ENCODE measurements at regions not wholly inside any gene's neighbourhood (a gene's known extent, or its start where the extent isn't known, plus 50 kb on each side); places are given as distances from the start of the nearest gene placed in this dataset.

- H3K9me3 ChIP-seq (ENCODE audit: control insufficient read depth in 2 of 3, insufficient read depth in 1 of 3, low read length in 3 of 3) = no peaks in the 10 kb centered on the region
- H3K4me1 ChIP-seq (ENCODE audit: control insufficient read depth in 2 of 3, insufficient read depth in 2 of 3, low read depth in 1 of 3, low read length in 3 of 3) = no peaks in the 10 kb centered on the region
- H3K4me3 ChIP-seq (ENCODE audit: low read length in 3 of 3) = no peak overlapping the region
- no peak for DNase-seq
- no peak for FAIRE-seq
- intact Hi-C loops (cut with DNase I) = no loop called here
- no peak overlapping the region for H3K27ac ChIP-seq (ENCODE audit: low read depth in 2 of 2, low read length in 2 of 2)
- no peak for TF ChIP-seq CTCF (IDR thresholded peaks at IDR 0.05; ENCODE audit: borderline replicate concordance, extremely low read depth, insufficient read depth)
- H3K27me3 ChIP-seq (ENCODE audit: control insufficient read depth, insufficient read depth, low read length) = no peaks in the 10 kb centered on the region
- no peaks in the 10 kb centered on the region for H3K36me3 ChIP-seq (ENCODE audit: control insufficient read depth in 2 of 3, insufficient read depth in 3 of 3, low read length in 3 of 3)
- no peak overlapping the region for H3K9ac ChIP-seq (ENCODE audit: low read length in 3 of 3)
These were observed 95.5 kb upstream of the LGSN start for GRCh38 chr6:63415286-63415685.

GRCh38 chr6:63418741-63419140, 99.0 kb upstream of the LGSN start:
- Histone ChIP-seq H3K36me3 (ENCODE audit: control insufficient read depth in 2 of 3, insufficient read depth in 3 of 3, low read length in 3 of 3) (no peaks in the 10 kb centered on the region), H3K27me3 (ENCODE audit: control insufficient read depth, insufficient read depth, low read length) (no peaks in the 10 kb centered on the region), H3K27ac (ENCODE audit: low read depth in 2 of 2, low read length in 2 of 2) (no peak overlapping the region), H3K9me3 (ENCODE audit: control insufficient read depth in 2 of 3, insufficient read depth in 1 of 3, low read length in 3 of 3) (no peaks in the 10 kb centered on the region), H3K9ac (ENCODE audit: low read length in 3 of 3) (no peak overlapping the region), H3K4me3 (ENCODE audit: low read length in 3 of 3) (no peak overlapping the region), H3K4me1 (ENCODE audit: control insufficient read depth in 2 of 3, insufficient read depth in 2 of 3, low read depth in 1 of 3, low read length in 3 of 3) (no peaks in the 10 kb centered on the region)
- FAIRE-seq = no peak
- intact Hi-C loops (cut with DNase I) = no loop called here
- TF ChIP-seq CTCF (IDR thresholded peaks at IDR 0.05; ENCODE audit: borderline replicate concordance, extremely low read depth, insufficient read depth) = no peak
- DNase-seq = no peak

- TF ChIP-seq CTCF (IDR thresholded peaks at IDR 0.05; ENCODE audit: borderline replicate concordance, extremely low read depth, insufficient read depth) = no peak
- FAIRE-seq (no peak), DNase-seq (no peak)
- intact Hi-C loops (cut with DNase I) = no loop called here
- no peaks in the 10 kb centered on the region for H3K4me1 ChIP-seq (ENCODE audit: control insufficient read depth in 2 of 3, insufficient read depth in 2 of 3, low read depth in 1 of 3, low read length in 3 of 3)
- no peaks in the 10 kb centered on the region for H3K27me3 ChIP-seq (ENCODE audit: control insufficient read depth, insufficient read depth, low read length)
- H3K9me3 ChIP-seq (ENCODE audit: control insufficient read depth in 2 of 3, insufficient read depth in 1 of 3, low read length in 3 of 3) = no peaks in the 10 kb centered on the region
- H3K4me3 ChIP-seq (ENCODE audit: low read length in 3 of 3) = no peak overlapping the region
- no peak overlapping the region for H3K9ac ChIP-seq (ENCODE audit: low read length in 3 of 3)
- H3K36me3 ChIP-seq (ENCODE audit: control insufficient read depth in 2 of 3, insufficient read depth in 3 of 3, low read length in 3 of 3) = no peaks in the 10 kb centered on the region
- H3K27ac ChIP-seq (ENCODE audit: low read depth in 2 of 2, low read length in 2 of 2) = no peak overlapping the region
These were observed 104.9 kb upstream of the LGSN start for GRCh38 chr6:63424636-63425035.

- H3K4me3 ChIP-seq (ENCODE audit: low read length in 3 of 3) = no peak overlapping the region
- DNase-seq (no peak), FAIRE-seq (no peak)
- H3K27me3 ChIP-seq (ENCODE audit: control insufficient read depth, insufficient read depth, low read length) = no peaks in the 10 kb centered on the region
- no peak overlapping the region for H3K9ac ChIP-seq (ENCODE audit: low read length in 3 of 3)
- no peak overlapping the region for H3K27ac ChIP-seq (ENCODE audit: low read depth in 2 of 2, low read length in 2 of 2)
- intact Hi-C loops (cut with DNase I) = no loop called here
- no peaks in the 10 kb centered on the region for H3K36me3 ChIP-seq (ENCODE audit: control insufficient read depth in 2 of 3, insufficient read depth in 3 of 3, low read length in 3 of 3)
- TF ChIP-seq CTCF (IDR thresholded peaks at IDR 0.05; ENCODE audit: borderline replicate concordance, extremely low read depth, insufficient read depth) = no peak
- H3K4me1 ChIP-seq (ENCODE audit: control insufficient read depth in 2 of 3, insufficient read depth in 2 of 3, low read depth in 1 of 3, low read length in 3 of 3) = no peaks in the 10 kb centered on the region
- H3K9me3 ChIP-seq (ENCODE audit: control insufficient read depth in 2 of 3, insufficient read depth in 1 of 3, low read length in 3 of 3) = no peaks in the 10 kb centered on the region
These were observed 105.7 kb upstream of the LGSN start for GRCh38 chr6:63425493-63425892.

All from kidney (tissue), 13 donors.